Dedifferentiated amniotic fluid mesenchymal stem cell (primary cell): ENCODE measurements at regions not wholly inside any gene's neighbourhood (a gene's known extent, or its start where the extent isn't known, plus 50 kb on each side); places are given as distances from the start of the nearest gene placed in this dataset.

Experiments
- DNase-seq: peaks from one replicate; pipeline ENCODE4 v3.0.0-alpha.2; 2016; ENCODE audit errors: extremely low spot score

GRCh38 chr11:70764356-70764905 is 366.1 kb downstream of the CTTN start:
- DNase-seq = no peak

GRCh38 chr11:70766901-70767300 is 368.6 kb downstream of the CTTN start:
- DNase-seq = no peak

- no peak for DNase-seq
Observed at GRCh38 chr11:70768346-70769095, 370.2 kb downstream of the CTTN start.

- no peak for DNase-seq
Observed at GRCh38 chr11:70769106-70769505, 370.8 kb downstream of the CTTN start.

- DNase-seq = no peak
Observed at GRCh38 chr11:70769521-70769920, 371.2 kb downstream of the CTTN start.

GRCh38 chr11:70771099-70771885 is 373.0 kb downstream of the CTTN start:
- no peak for DNase-seq

- no peak for DNase-seq
Observed at GRCh38 chr11:70772950-70773349, 374.6 kb downstream of the CTTN start.

- no peak for DNase-seq
Observed at GRCh38 chr11:70775386-70776075, 377.2 kb downstream of the CTTN start.

GRCh38 chr11:70776914-70777532 is 378.7 kb downstream of the CTTN start:
- no peak for DNase-seq

- DNase-seq = no peak
Observed at GRCh38 chr11:70778883-70779282, 380.6 kb downstream of the CTTN start.

GRCh38 chr11:70779433-70780245 is 381.3 kb downstream of the CTTN start:
- DNase-seq = no peak

GRCh38 chr11:70780246-70780535 is 381.9 kb downstream of the CTTN start:
- no peak for DNase-seq

- no peak for DNase-seq
Observed at GRCh38 chr11:70782401-70782913, 384.1 kb downstream of the CTTN start.

- no peak for DNase-seq
Observed at GRCh38 chr11:70783356-70783755, 385.0 kb downstream of the CTTN start.

- no peak for DNase-seq
Observed at GRCh38 chr11:70783821-70784220, 385.5 kb downstream of the CTTN start.

GRCh38 chr11:70785372-70785771 is 387.0 kb downstream of the CTTN start:
- no peak for DNase-seq

GRCh38 chr11:70786021-70786665 is 387.8 kb downstream of the CTTN start:
- no peak for DNase-seq

- peak; percentile 86 for DNase-seq
Observed at GRCh38 chr11:70788248-70789022, 390.1 kb downstream of the CTTN start.

GRCh38 chr11:70790671-70791300 is 392.5 kb downstream of the CTTN start:
- no peak for DNase-seq
